ENCODE measurements at regions not wholly inside any gene's neighbourhood (a gene's known extent, or its start where the extent isn't known, plus 50 kb on each side); places are given as distances from the start of the nearest gene placed in this dataset.

GRCh38 chr14:85817430-85817829, 287.5 kb downstream of the FLRT2 start:
- Histone ChIP-seq H2AK9ac (replicated peaks; ENCODE audit: low read depth, low read length, poor library complexity) (no peak overlapping the region), H3K14ac (replicated peaks; ENCODE audit: low read depth, low read length) (no peak overlapping the region), H2BK15ac (ENCODE audit: low read depth, low read length) (no peak overlapping the region), H3K36me3 (ENCODE audit: control insufficient read depth, insufficient read depth, low read length) (no peaks in the 10 kb centered on the region), H2BK20ac (ENCODE audit: low read depth, low read length) (no peak overlapping the region), H3K4ac (ENCODE audit: low read depth, low read length) (no peak overlapping the region), H3K79me1 (ENCODE audit: low read depth in 1 of 2, low read length in 2 of 2) (no peaks in the 10 kb centered on the region), H3K27me3 (ENCODE audit: control insufficient read depth, insufficient read depth, low read length) (no peaks in the 10 kb centered on the region), H3K18ac (ENCODE audit: low read depth, low read length) (no peak overlapping the region), H3K27ac (ENCODE audit: insufficient read depth, low read length) (no peak overlapping the region), H2BK120ac (ENCODE audit: low read depth, low read length) (no peak overlapping the region), H3K56ac (ENCODE audit: extremely low read depth, insufficient read depth, low read length) (no peak overlapping the region), H2AFZ (replicated peaks; ENCODE audit: low read length, poor library complexity) (no peak overlapping the region), H3K9ac (ENCODE audit: low read depth, low read length) (no peak overlapping the region), H3K4me2 (ENCODE audit: low read depth, low read length) (no peak overlapping the region), H2AK5ac (ENCODE audit: low read depth, low read length) (no peak overlapping the region), H4K91ac (ENCODE audit: insufficient read depth, low read depth, low read length) (no peak overlapping the region), H3K9me3 (ENCODE audit: control insufficient read depth, insufficient read depth, low read length) (no peaks in the 10 kb centered on the region; the same call in 1 of the 2 replicates), H3K23ac (ENCODE audit: low read depth, low read length) (no peak overlapping the region), H3K4me3 (ENCODE audit: insufficient read depth, low read depth, low read length) (no peak overlapping the region), H3K9me1 (ENCODE audit: insufficient read depth, low read length) (no peaks in the 10 kb centered on the region), H4K5ac (ENCODE audit: low read depth, low read length) (no peak overlapping the region), H2BK5ac (ENCODE audit: low read depth, low read length, poor library complexity, severe bottlenecking) (no peak overlapping the region), H3K4me1 (ENCODE audit: control insufficient read depth, insufficient read depth, low read length) (no peaks in the 10 kb centered on the region), H4K8ac (ENCODE audit: low read depth in 2 of 2, low read length in 2 of 2) (no peak overlapping the region), H4K20me1 (ENCODE audit: insufficient read depth, low read length) (no peaks in the 10 kb centered on the region)
- WGBS, 2 experiments (ENCODE audit: extremely low coverage in 2 of 2, insufficient read length in 1 of 2) = no CpG with 5 or more reads among the region's 1 CpG
- dilution Hi-C loops (cut with HindIII; ENCODE audit: low sequenced_read_pairs, unreplicated experiment) (no loop called here), intact Hi-C loops (cut with micrococcal nuclease) (no loop called here), in situ Hi-C loops (cut with MboI; ENCODE audit: low sequenced_read_pairs) (no loop called here)
- DNase-seq (no peak), ATAC-seq (ENCODE audit: low read depth) (no peak)
- no TSS peak for BruUV-seq (replicated peaks)
- TF ChIP-seq FOS (IDR thresholded peaks at IDR 0.05; ENCODE audit: low read depth, low read length) = no peak
- TF ChIP-seq RCOR1 (IDR thresholded peaks at IDR 0.05; ENCODE audit: insufficient replicate concordance, low read length) = no peak
- no peak for TF ChIP-seq CHD1 (IDR thresholded peaks at IDR 0.05; ENCODE audit: low read depth, low read length)
- TF ChIP-seq CTCF (conservative IDR thresholded peaks at IDR 0.05; ENCODE audit: low read depth, low read length) = no peak
- no peak for TF ChIP-seq CEBPB (IDR thresholded peaks at IDR 0.05; ENCODE audit: low read depth, low read length)
- TF ChIP-seq BHLHE40 (IDR thresholded peaks at IDR 0.05; ENCODE audit: low read depth, low read length) = no peak
- no peak for TF ChIP-seq SMC3 (IDR thresholded peaks at IDR 0.05; ENCODE audit: low read depth, low read length)
- no peak for TF ChIP-seq USF2 (IDR thresholded peaks at IDR 0.05; ENCODE audit: low read depth, low read length)
- TF ChIP-seq NFE2L2 (IDR thresholded peaks at IDR 0.05; ENCODE audit: low read depth, low read length) = no peak
- TF ChIP-seq MXI1 (IDR thresholded peaks at IDR 0.05; ENCODE audit: borderline replicate concordance, low read depth, low read length) = no peak
- no peak for TF ChIP-seq RFX5 (IDR thresholded peaks at IDR 0.05; ENCODE audit: low read depth, low read length)
- TF ChIP-seq MAZ (IDR thresholded peaks at IDR 0.05; ENCODE audit: borderline replicate concordance, low read depth, low read length) = no peak
- no peak for TF ChIP-seq MAFK (IDR thresholded peaks at IDR 0.05; ENCODE audit: low read depth, low read length)
- TF ChIP-seq ELK1 (IDR thresholded peaks at IDR 0.05; ENCODE audit: borderline replicate concordance, low read depth, low read length) = no peak
- no peak for TF ChIP-seq POLR2A (IDR thresholded peaks at IDR 0.05; ENCODE audit: low read depth, low read length)
- TF ChIP-seq RAD21 (IDR thresholded peaks at IDR 0.05; ENCODE audit: low read length) = no peak
- CTCF ChIA-PET = no interaction called here
- POLR2A ChIA-PET (ENCODE audit: unreplicated experiment) = no interaction called here

Measured in IMR-90 (cell line).